Body of pancreas (tissue), 4 donors: ENCODE measurements at regions not wholly inside any gene's neighbourhood (a gene's known extent, or its start where the extent isn't known, plus 50 kb on each side); places are given as distances from the start of the nearest gene placed in this dataset.

Source experiments
- POLR2A ChIP-seq, 3 donors: fragments of 450-650 bp; IDR thresholded peaks; one replicate each; pipeline ENCODE4 v1.6.1; 2016; ENCODE audit warnings: antibody characterized with exemption in 3 of 3, mild to moderate bottlenecking in 2 of 3
- TF ChIP-seq, protein P1 (sequence below), 7 experiments: fragments of 450-650 bp in 4 of 7; fragments of 200-600 bp in 3 of 7; sonication (generic) in 3 of 7; IDR thresholded peaks; one replicate each; pipeline ENCODE4 v1.5.1; 2016 to 2019; ENCODE audit warnings: antibody characterized with exemption in 7 of 7

DNA sequence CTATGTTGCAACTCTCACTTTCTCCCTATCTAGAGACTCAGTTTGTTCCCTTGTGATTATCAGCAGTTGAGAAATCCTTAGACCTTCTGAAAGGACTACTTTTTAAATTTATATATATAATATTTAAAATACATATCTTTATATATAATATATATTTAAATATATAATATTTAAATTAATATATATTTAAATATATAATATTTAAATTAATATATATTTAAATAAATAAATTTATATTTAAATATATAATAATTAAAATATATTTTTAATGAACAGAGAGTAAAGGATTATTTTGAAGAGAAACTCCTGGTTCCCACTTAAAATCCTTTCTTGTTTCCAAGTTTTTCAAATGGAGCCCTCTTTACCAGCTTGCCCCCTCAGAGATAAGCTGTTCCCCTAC lies 83.7 kb upstream of the TRIM77 start:
- TF ChIP-seq, protein P1, sequence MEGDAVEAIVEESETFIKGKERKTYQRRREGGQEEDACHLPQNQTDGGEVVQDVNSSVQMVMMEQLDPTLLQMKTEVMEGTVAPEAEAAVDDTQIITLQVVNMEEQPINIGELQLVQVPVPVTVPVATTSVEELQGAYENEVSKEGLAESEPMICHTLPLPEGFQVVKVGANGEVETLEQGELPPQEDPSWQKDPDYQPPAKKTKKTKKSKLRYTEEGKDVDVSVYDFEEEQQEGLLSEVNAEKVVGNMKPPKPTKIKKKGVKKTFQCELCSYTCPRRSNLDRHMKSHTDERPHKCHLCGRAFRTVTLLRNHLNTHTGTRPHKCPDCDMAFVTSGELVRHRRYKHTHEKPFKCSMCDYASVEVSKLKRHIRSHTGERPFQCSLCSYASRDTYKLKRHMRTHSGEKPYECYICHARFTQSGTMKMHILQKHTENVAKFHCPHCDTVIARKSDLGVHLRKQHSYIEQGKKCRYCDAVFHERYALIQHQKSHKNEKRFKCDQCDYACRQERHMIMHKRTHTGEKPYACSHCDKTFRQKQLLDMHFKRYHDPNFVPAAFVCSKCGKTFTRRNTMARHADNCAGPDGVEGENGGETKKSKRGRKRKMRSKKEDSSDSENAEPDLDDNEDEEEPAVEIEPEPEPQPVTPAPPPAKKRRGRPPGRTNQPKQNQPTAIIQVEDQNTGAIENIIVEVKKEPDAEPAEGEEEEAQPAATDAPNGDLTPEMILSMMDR (IDR thresholded peaks at IDR 0.05): no peak
- no peak for TF ChIP-seq POLR2A (IDR thresholded peaks at IDR 0.05)
